Heart left ventricle (tissue), 16 donors: ENCODE measurements at regions not wholly inside any gene's neighbourhood (a gene's known extent, or its start where the extent isn't known, plus 50 kb on each side); places are given as distances from the start of the nearest gene placed in this dataset.

ENCODE experiments used
- ATAC-seq, 4 donors: fragments of 200-7000 bp; cut with Tn5 transposase; one replicate each; pipeline ENCODE4 v1.9.1; 2020 to 2022; ENCODE audit warnings: moderate library complexity in 4 of 4, mild to moderate bottlenecking in 3 of 4, moderate number of reproducible peaks in 1 of 4
- DNase-seq, 5 donors: peaks; one replicate each; pipeline ENCODE4 v3.0.0-alpha.2; 2020
- H3K27ac ChIP-seq, 12 donors: fragments of 200-600 bp; sonication (generic) in 4 of 12; one replicate each; pipeline versions ENCODE4 v1.5.0 to v1.8.0; 2016 to 2022; ENCODE audit warnings: mild to moderate bottlenecking in 2 of 12
- H3K27me3 ChIP-seq, 9 donors: fragments of 200-600 bp; sonication (generic) in 2 of 9; one replicate each; pipeline versions ENCODE4 v1.5.1 to v1.8.0; 2016 to 2022; ENCODE audit warnings: mild to moderate bottlenecking in 3 of 9
- H3K36me3 ChIP-seq, 9 donors: fragments of 200-600 bp; sonication (generic) in 2 of 9; one replicate each; pipeline versions ENCODE4 v1.5.0 to v1.8.0; 2018 to 2022; ENCODE audit warnings: mild to moderate bottlenecking in 2 of 9
- H3K4me1 ChIP-seq, 12 donors: fragments of 200-600 bp; sonication (generic) in 4 of 12; one replicate each; pipeline versions ENCODE4 v1.5.0 to v1.8.0; 2016 to 2022; ENCODE audit warnings: mild to moderate bottlenecking in 3 of 12
- H3K4me3 ChIP-seq, 12 donors: fragments of 200-600 bp; sonication (generic) in 4 of 12; one replicate each; pipeline versions ENCODE4 v1.5.0 to v1.8.0; 2017 to 2022; ENCODE audit warnings: mild to moderate bottlenecking in 9 of 12, moderate library complexity in 4 of 12
- H3K9me3 ChIP-seq, 12 donors: fragments of 200-600 bp; sonication (generic) in 4 of 12; one replicate each; pipeline versions ENCODE4 v1.5.0 to v1.8.0; 2016 to 2022; ENCODE audit warnings: mild to moderate bottlenecking in 1 of 12
- POLR2A ChIP-seq, 2 donors: fragments of 450-650 bp; IDR thresholded peaks; one replicate each; pipeline ENCODE4 v1.6.1; 2017; ENCODE audit warnings: antibody characterized with exemption in 2 of 2, mild to moderate bottlenecking in 2 of 2, moderate library complexity in 2 of 2
- WGBS, 4 donors: extraction: QIAGEN DNeasy Blood & Tissue Kit in 2 of 4; methylation state at CpG; one replicate each; pipeline versions ENCODE4 v1.1.5 to v1.1.7; 2013 to 2018; 5-methylcytosine and 5-hydroxymethylcytosine counted together
- intact Hi-C, 10 donors: fragments of 100-400 bp; cut with DNase I; formaldehyde crosslinking; loops; one replicate each; pipeline versions ENCODE4 v1.11.1 to v1.14.2; 2022
- TF ChIP-seq, protein P1 (sequence below), 12 donors: fragments of 200-600 bp; sonication (generic) in 4 of 12; IDR thresholded peaks; one replicate each; pipeline versions ENCODE4 v1.5.0 to v1.8.0; 2018 to 2022; ENCODE audit warnings: antibody characterized with exemption in 12 of 12, mild to moderate bottlenecking in 5 of 12
- donor health status: ischemic (EF 13 %, LVEDD 7.1; RV severe dilation, severe dysfunction).
- donor health status: healthy with polysubstance abuse.
- donor health status: DM: no; HTN: yes; CAD: no.
- donor health status: DM: no; HTN: no; CAD: no.
- donor health status: ischemic (EF 25% LVEDD 6.9; RV normal size, moderate dysfunction).
- donor health status: ischemic (EF 25% LVEDD 5.7; RV mildly dilated, moderate dysfunction).
- donor health status: healthy.
- donor health status: DM: yes; HTN: yes; CAD: no.
- donor health status: ischemic (EF 35%, LVEDD 5.7; RV mildly dilated, moderate dysfunction).
- donor health status: nonischemic (EF 11% LVEDD 7.7; RV severe dilation, severe dysfunction).
- donor health status: DM: yes; HTN: yes; CAD: no.
- donor health status: PGD.
- donor health status: ischemic (EF 29% LVEDD 5.4; RV normal size, mild dysfunction).
- donor health status: nonischemic (EF 23%, LVEDD 6.1; RV moderate dilation, normal function).

DNA sequence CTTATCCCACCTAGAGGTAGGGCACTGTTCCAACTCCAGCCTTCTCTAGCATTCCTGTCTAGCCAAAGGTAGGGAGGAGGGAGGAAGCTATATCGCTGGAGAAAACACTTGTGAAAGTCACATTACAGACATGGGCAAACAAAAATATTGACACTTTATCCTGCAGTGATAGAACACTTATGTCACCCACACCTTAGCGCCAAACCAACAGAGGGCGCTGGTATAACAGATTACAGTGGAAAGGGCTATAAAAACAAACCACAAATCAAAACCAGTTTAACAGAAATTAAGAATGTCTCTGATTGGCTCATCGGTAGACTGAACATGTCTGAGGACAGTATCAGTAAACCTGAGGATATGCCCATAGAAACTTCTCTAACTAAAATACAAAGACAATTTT is 451.3 kb downstream of the TLL1 start:
- H3K4me1 ChIP-seq: no peaks in the 10 kb centered on the region
- no peak overlapping the region for H3K4me3 ChIP-seq
- no peak for DNase-seq
- ATAC-seq: no peak
- 36 to 48% (median 41%) methylated on average over 4 of the region's 4 CpGs for WGBS, 4 donors
- intact Hi-C loops: no loop called here
- no peak for TF ChIP-seq POLR2A (IDR thresholded peaks at IDR 0.05)
- TF ChIP-seq, protein P1, sequence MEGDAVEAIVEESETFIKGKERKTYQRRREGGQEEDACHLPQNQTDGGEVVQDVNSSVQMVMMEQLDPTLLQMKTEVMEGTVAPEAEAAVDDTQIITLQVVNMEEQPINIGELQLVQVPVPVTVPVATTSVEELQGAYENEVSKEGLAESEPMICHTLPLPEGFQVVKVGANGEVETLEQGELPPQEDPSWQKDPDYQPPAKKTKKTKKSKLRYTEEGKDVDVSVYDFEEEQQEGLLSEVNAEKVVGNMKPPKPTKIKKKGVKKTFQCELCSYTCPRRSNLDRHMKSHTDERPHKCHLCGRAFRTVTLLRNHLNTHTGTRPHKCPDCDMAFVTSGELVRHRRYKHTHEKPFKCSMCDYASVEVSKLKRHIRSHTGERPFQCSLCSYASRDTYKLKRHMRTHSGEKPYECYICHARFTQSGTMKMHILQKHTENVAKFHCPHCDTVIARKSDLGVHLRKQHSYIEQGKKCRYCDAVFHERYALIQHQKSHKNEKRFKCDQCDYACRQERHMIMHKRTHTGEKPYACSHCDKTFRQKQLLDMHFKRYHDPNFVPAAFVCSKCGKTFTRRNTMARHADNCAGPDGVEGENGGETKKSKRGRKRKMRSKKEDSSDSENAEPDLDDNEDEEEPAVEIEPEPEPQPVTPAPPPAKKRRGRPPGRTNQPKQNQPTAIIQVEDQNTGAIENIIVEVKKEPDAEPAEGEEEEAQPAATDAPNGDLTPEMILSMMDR (IDR thresholded peaks at IDR 0.05): no peak
- H3K27me3 ChIP-seq: no peaks in the 10 kb centered on the region
- H3K9me3 ChIP-seq: peaks cover 0 to 9% (median 0%) of the 10 kb centered on the region in 12 donors
- H3K27ac ChIP-seq: no peak overlapping the region
- H3K36me3 ChIP-seq: no peaks in the 10 kb centered on the region

DNA sequence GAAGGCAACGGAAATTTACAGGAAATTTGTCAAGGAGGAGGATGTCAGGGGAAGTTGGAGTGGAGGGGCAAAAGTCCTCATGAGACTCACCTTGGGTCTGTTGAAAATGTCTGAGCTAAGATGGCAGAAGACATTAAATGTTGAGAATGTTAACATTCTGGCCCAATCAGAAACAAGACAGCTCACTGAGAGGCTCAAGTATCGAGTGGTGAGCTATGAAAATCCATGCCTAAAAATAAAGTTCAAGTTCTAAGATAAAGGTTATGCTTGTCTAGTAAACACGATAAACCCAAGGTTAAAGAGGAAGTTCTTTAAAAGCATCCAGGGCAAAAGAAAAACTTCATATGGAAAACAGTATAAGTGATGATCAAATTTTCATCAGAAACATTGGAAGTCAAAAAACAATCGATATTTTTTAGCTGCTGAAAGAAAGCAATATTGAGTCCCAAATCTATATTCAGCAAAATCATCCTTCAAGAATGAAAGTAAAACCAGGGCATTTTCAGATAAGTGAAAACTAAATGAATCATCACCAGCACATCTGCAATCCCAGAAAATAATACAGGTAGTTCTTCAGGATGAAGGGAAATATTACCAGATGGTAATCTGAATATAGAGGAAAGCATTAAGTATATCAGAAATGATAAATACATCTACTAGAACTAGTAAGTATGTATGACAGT is 462.4 kb downstream of the TLL1 start:
- no peaks in the 10 kb centered on the region for H3K36me3 ChIP-seq
- no peak overlapping the region for H3K27ac ChIP-seq
- H3K4me3 ChIP-seq: no peak overlapping the region
- no peak for TF ChIP-seq POLR2A (IDR thresholded peaks at IDR 0.05)
- TF ChIP-seq, protein P1 (IDR thresholded peaks at IDR 0.05): no peak
- 41 to 47% (median 42%) methylated on average over 4 of the region's 4 CpGs for WGBS, 4 donors
- ATAC-seq (no peak), DNase-seq (no peak)
- H3K9me3 ChIP-seq: peaks cover 0 to 5% (median 0%) of the 10 kb centered on the region in 12 donors
- H3K27me3 ChIP-seq: no peaks in the 10 kb centered on the region
- intact Hi-C loops: no loop called here
- no peaks in the 10 kb centered on the region for H3K4me1 ChIP-seq

DNA sequence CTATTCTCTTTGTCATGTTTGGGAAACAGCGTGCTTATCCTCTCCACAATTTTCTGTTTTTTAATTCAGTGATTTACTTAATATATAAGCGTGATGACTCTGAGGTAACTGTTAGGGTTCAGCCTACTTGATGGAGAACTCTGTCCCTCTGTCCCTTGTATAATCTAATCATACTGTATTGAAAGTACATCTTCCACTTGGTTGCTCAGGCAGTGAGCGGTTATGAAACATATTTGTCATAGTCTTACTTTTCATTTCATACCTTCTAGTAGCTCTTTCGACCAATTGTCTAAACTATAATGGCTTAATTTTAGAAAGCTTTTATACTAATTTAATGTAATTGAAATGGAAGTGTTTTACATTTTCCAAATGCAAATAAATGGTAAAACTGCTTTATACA is 469.0 kb downstream of the TLL1 start:
- Histone ChIP-seq H3K4me3 (no peak overlapping the region), H3K4me1 (no peaks in the 10 kb centered on the region), H3K9me3 (no peaks in the 10 kb centered on the region), H3K27ac (no peak overlapping the region), H3K36me3 (no peaks in the 10 kb centered on the region), H3K27me3 (no peaks in the 10 kb centered on the region)
- ATAC-seq (no peak), DNase-seq (no peak)
- intact Hi-C loops: no loop called here
- WGBS, 4 donors: 84 to 89% (median 87%) methylated on average over 4 of the region's 4 CpGs
- TF ChIP-seq, protein P1 (IDR thresholded peaks at IDR 0.05): no peak
- TF ChIP-seq POLR2A (IDR thresholded peaks at IDR 0.05): no peak

DNA sequence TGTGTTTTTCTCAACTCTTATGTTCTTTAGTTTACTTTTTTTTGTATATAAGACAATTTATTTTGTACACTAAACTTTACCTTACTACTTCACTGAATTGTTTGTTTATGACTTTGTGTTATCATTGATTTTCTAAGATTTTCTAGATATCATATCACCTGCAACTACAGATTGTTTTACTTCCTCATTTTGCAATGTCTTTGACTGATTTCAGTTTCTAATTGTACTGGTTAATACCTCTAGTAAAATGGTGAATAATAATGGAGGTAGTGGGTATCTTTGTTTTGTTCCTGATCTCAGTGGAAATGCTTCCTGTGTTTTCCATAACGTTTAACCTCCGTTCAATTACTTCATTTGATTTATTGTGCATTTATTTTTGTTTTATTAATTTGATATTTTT is 490.2 kb downstream of the TLL1 start:
- DNase-seq: no peak
- WGBS, 4 donors: 69 to 72% (median 71%) methylated on average over 2 of the region's 2 CpGs
- Histone ChIP-seq H3K27me3 (no peaks in the 10 kb centered on the region), H3K27ac (no peak overlapping the region), H3K4me3 (no peak overlapping the region), H3K36me3 (no peaks in the 10 kb centered on the region), H3K4me1 (no peaks in the 10 kb centered on the region), H3K9me3 (peaks cover 0 to 8% (median 3%) of the 10 kb centered on the region in 12 donors)
- no peak for ATAC-seq
- no peak for TF ChIP-seq POLR2A (IDR thresholded peaks at IDR 0.05)
- TF ChIP-seq, protein P1 (IDR thresholded peaks at IDR 0.05): no peak
- intact Hi-C loops: no loop called here
